ENCODE measurements at regions not wholly inside any gene's neighbourhood (a gene's known extent, or its start where the extent isn't known, plus 50 kb on each side); places are given as distances from the start of the nearest gene placed in this dataset.

DNA sequence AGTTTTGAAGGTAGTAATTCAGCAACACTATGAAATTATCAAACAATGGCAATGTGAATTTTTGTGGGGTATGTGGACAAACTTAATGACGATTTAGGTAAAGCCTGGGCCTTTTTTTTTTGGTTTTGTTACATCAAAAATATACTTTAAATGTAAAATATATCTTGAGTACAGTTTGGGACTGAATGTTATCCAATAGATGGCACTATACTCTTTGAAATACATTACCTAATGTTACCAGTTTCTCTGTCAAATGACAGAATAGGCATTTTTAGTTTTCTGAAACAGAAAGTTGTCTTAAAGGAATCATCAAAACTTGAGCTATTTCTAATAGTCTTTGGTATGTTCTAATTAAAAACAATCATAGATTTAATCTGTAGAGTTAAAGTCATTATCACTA, 1651.9 kb downstream of the C4orf33 start:
- TF ChIP-seq, protein P1, sequence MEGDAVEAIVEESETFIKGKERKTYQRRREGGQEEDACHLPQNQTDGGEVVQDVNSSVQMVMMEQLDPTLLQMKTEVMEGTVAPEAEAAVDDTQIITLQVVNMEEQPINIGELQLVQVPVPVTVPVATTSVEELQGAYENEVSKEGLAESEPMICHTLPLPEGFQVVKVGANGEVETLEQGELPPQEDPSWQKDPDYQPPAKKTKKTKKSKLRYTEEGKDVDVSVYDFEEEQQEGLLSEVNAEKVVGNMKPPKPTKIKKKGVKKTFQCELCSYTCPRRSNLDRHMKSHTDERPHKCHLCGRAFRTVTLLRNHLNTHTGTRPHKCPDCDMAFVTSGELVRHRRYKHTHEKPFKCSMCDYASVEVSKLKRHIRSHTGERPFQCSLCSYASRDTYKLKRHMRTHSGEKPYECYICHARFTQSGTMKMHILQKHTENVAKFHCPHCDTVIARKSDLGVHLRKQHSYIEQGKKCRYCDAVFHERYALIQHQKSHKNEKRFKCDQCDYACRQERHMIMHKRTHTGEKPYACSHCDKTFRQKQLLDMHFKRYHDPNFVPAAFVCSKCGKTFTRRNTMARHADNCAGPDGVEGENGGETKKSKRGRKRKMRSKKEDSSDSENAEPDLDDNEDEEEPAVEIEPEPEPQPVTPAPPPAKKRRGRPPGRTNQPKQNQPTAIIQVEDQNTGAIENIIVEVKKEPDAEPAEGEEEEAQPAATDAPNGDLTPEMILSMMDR (optimal IDR thresholded peaks at IDR 0.05 in 1 of 3, IDR thresholded peaks at IDR 0.05 in 1 of 3, conservative IDR thresholded peaks at IDR 0.05 in 1 of 3; ENCODE audit: extremely low read depth in 1 of 3, insufficient read depth in 2 of 3, low read length in 3 of 3): no peak
- TF ChIP-seq EZH2 (IDR thresholded peaks at IDR 0.05; ENCODE audit: low read length): no peak
